ENCODE measurements at regions not wholly inside any gene's neighbourhood (a gene's known extent, or its start where the extent isn't known, plus 50 kb on each side); places are given as distances from the start of the nearest gene placed in this dataset.
A peak's percentile ranks its signal among the peaks of the same experiment; 100 is the strongest.

DNA sequence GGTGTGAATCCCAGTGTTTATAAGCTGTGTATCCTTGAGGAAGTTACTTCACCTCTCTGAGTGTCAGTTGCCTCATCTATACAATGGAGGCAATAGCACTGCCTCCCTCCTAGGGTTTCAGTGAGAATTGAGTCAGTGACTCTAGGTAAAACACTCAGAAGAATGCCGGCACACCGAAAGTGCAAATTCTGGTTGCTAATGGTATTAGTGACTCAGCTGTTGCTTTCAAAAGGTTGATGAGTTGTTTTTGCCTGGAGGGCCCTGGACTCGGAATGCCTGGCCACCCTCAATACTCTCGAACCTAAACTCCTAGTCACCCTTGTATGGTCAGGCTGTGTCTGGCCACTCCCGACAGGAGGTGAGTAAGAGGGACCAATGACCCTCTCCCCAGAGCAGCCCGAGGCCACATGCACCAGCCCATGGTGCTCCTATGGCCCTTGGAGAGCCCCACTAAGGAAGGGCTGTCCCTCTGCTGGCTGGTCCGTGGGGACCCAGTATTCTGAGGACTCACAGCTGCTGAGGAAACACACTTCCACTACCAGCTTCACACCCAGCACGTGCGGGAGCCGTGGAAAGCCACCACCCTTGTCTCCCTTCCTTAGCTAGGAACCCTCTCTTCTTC, 60.2 kb downstream of the CALML3 start:
- no peak overlapping the region for H3K27ac Mint-ChIP-seq (ENCODE audit: unreplicated experiment)
- peaks cover 5% of the 10 kb centered on the region for H3K36me3 Mint-ChIP-seq (ENCODE audit: low read depth)
- no peak overlapping the region for H3K4me3 Mint-ChIP-seq (ENCODE audit: unreplicated experiment)
- TF ChIP-seq, protein P1, sequence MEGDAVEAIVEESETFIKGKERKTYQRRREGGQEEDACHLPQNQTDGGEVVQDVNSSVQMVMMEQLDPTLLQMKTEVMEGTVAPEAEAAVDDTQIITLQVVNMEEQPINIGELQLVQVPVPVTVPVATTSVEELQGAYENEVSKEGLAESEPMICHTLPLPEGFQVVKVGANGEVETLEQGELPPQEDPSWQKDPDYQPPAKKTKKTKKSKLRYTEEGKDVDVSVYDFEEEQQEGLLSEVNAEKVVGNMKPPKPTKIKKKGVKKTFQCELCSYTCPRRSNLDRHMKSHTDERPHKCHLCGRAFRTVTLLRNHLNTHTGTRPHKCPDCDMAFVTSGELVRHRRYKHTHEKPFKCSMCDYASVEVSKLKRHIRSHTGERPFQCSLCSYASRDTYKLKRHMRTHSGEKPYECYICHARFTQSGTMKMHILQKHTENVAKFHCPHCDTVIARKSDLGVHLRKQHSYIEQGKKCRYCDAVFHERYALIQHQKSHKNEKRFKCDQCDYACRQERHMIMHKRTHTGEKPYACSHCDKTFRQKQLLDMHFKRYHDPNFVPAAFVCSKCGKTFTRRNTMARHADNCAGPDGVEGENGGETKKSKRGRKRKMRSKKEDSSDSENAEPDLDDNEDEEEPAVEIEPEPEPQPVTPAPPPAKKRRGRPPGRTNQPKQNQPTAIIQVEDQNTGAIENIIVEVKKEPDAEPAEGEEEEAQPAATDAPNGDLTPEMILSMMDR (IDR thresholded peaks at IDR 0.05), result no peak
- peaks cover 19% of the 10 kb centered on the region for H3K4me1 Mint-ChIP-seq (ENCODE audit: low read depth)
- no peaks in the 10 kb centered on the region for H3K27me3 Mint-ChIP-seq (ENCODE audit: low read depth)
- peaks cover 9% of the 10 kb centered on the region for H3K9me3 Mint-ChIP-seq (ENCODE audit: low read depth)
- DNase-seq (ENCODE audit: low spot score), result peak; percentile 44

DNA sequence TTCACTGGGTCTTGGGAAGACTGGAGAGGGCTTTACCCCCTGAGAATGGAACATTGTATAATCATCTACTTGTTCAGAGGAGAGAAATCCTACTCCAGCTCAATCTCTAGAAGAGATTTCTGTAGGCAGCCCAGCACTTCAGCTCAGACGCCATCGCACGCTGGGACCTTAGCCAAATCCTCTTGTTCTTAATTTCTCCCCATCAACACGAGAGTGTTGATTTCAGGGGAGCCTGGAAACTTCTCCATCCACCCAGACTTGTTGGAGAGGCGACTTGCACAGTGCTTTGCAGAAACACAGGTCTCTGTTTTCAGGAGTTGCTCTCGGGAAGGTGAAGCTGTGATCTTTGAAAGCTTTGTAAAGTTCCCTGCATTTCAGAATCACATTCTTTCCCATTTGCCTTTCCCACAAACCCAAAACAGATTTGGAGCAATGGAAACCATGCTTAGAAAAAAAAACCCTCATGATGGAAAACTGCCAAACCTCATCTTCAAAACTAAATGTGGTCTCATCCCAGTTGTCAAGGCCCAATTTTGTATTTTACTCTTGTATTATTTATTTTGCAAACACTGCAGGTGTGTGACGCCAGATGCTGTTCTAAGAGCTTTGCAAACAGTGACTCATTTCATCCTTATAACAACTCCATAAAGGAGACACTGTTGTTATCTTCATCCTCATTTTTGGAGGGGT, 60.9 kb downstream of the CALML3 start:
- Mint-ChIP-seq H3K27ac (ENCODE audit: unreplicated experiment) (no peak overlapping the region), H3K4me3 (ENCODE audit: unreplicated experiment) (no peak overlapping the region), H3K9me3 (ENCODE audit: low read depth) (peaks cover 7% of the 10 kb centered on the region), H3K4me1 (ENCODE audit: low read depth) (peaks cover 22% of the 10 kb centered on the region), H3K27me3 (ENCODE audit: low read depth) (no peaks in the 10 kb centered on the region), H3K36me3 (ENCODE audit: low read depth) (peaks cover 3% of the 10 kb centered on the region)
- TF ChIP-seq, protein P1 (IDR thresholded peaks at IDR 0.05), result no peak
- no peak for DNase-seq (ENCODE audit: low spot score)

DNA sequence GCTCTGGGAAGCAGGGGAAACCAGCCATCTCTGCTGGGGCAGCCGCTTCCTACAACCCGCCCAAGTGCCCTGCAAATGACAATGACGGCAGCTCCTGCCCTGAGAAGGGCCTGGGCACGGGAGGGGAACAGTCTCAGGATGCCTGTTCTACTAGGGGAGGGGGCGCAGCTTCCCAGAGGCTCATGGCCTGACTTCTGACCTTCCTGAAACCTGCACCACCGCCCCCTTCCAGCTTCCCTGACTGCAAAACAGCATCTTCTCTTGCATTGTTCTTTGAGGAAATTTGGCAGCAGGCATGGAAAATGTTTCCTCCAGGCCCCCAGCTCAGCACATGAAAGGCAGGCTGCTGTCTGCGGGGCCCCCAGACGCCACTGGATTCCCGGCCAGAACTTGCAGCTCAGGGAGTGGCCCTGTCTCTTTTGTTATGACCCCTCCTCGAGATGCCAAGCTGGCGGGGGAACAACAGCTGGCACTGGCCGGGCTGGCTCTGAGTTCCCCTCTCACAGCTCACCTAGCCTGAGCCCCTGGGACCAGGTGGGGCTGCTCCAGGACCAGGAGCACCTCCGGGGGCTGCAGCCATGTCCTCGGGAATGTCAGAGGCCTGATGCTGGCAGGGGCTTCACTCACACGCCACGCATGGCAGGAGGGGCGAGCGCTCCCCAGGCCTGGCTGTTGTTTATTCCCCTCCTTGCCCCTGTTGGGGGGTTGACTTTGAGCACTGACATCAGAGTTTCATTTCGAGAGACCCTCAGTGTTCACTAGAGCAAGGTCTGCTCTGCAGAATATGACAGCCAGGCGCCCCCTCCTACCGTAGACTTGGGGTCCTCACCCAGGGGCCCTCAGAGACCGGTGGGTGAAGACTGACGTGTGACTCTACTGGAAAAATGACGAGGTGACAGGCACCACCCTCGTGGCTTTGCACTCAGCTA, 62.7 kb downstream of the CALML3 start:
- TF ChIP-seq, protein P1 (IDR thresholded peaks at IDR 0.05), result no peak
- H3K27ac Mint-ChIP-seq (ENCODE audit: unreplicated experiment), result no peak overlapping the region
- no peak overlapping the region for H3K4me3 Mint-ChIP-seq (ENCODE audit: unreplicated experiment)
- H3K27me3 Mint-ChIP-seq (ENCODE audit: low read depth), result no peaks in the 10 kb centered on the region
- peaks cover 22% of the 10 kb centered on the region for H3K4me1 Mint-ChIP-seq (ENCODE audit: low read depth)
- no peaks in the 10 kb centered on the region for H3K9me3 Mint-ChIP-seq (ENCODE audit: low read depth)
- peak; percentile 82 for DNase-seq (ENCODE audit: low spot score)
- no peaks in the 10 kb centered on the region for H3K36me3 Mint-ChIP-seq (ENCODE audit: low read depth)

DNA sequence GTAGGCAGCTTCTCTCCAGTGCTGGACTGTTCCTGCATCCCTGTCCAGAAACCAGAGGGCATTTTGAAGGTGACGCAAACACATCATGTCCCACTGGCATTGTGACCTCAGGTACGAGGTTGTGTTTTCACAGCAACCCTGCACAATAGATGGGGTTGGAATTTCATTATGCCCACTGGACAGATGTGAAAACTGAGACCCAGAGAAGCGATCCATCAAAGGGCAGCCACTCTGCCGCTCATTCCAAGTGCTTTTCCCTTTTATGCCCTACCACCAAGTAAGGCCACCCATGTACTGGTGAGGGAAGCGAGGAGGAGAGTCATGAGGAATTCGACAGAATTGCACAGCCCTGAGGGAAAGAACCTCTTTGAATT, 63.3 kb downstream of the CALML3 start:
- Mint-ChIP-seq H3K27me3 (ENCODE audit: low read depth) (no peaks in the 10 kb centered on the region), H3K36me3 (ENCODE audit: low read depth) (no peaks in the 10 kb centered on the region), H3K9me3 (ENCODE audit: low read depth) (no peaks in the 10 kb centered on the region), H3K4me1 (ENCODE audit: low read depth) (peaks cover 22% of the 10 kb centered on the region), H3K27ac (ENCODE audit: unreplicated experiment) (no peak overlapping the region), H3K4me3 (ENCODE audit: unreplicated experiment) (no peak overlapping the region)
- no peak for DNase-seq (ENCODE audit: low spot score)
- TF ChIP-seq, protein P1 (IDR thresholded peaks at IDR 0.05), result no peak

DNA sequence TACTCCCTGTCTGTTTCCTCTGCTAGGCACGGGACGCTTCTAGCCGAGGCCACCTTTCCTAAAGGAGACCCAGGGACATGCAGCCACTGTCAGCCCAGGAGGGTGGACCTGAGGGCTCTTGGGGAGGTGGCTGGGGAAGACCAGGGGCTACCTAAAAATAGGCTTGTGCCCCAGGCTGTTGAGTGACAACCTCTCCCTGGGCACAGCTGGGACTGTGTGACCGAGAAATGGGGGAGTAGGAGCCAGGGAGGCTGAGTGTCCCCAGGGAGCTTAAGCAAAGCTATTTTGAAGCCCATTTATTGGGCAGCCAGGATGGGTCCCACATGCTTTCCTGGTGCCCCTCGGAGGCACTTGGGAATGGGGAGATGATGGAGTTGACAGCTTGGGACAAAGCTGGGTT, 63.8 kb downstream of the CALML3 start:
- Mint-ChIP-seq H3K27ac (ENCODE audit: unreplicated experiment) (no peak overlapping the region), H3K36me3 (ENCODE audit: low read depth) (no peaks in the 10 kb centered on the region), H3K4me3 (ENCODE audit: unreplicated experiment) (no peak overlapping the region), H3K9me3 (ENCODE audit: low read depth) (no peaks in the 10 kb centered on the region), H3K4me1 (ENCODE audit: low read depth) (peaks cover 22% of the 10 kb centered on the region), H3K27me3 (ENCODE audit: low read depth) (no peaks in the 10 kb centered on the region)
- DNase-seq (ENCODE audit: low spot score), result peak; percentile 72
- TF ChIP-seq, protein P1 (IDR thresholded peaks at IDR 0.05), result no peak
